B cell (primary cell): ENCODE measurements at regions not wholly inside any gene's neighbourhood (a gene's known extent, or its start where the extent isn't known, plus 50 kb on each side); places are given as distances from the start of the nearest gene placed in this dataset.

Source experiments
- ATAC-seq: fragments of 200-7000 bp; cut with Tn5 transposase; one replicate; pipeline ENCODE4 v1.10.0; 2021; ENCODE audit warnings: low read depth, mild to moderate bottlenecking, moderate number of reproducible peaks, moderate library complexity
- CTCF ChIA-PET: fragments of 350-600 bp; sonication (Branson Sonifier 250); formaldehyde crosslinking; loops from one replicate; lab custom pipeline; 2021; ENCODE audit warnings: antibody characterized with exemption, inconsistent platforms; lab: Charles Lee
- POLR2A ChIA-PET: fragments of 350-600 bp; sonication (Branson Sonifier 250); formaldehyde crosslinking; loops from one replicate; lab custom pipeline; 2021; ENCODE audit warnings: antibody characterized with exemption; lab: Charles Lee
- DNase-seq: peaks from one replicate; pipeline ENCODE4 v3.0.0; 2013
- H2AFZ ChIP-seq: 2 replicates; pipeline ENCODE4 v1.6.1; 2012; ENCODE audit warnings: mild to moderate bottlenecking, low read depth, low read length; ENCODE audit not compliant: insufficient read depth, poor library complexity, severe bottlenecking
- H3K27ac ChIP-seq, 2 donors: 1 replicate in 1 of 2; 2 replicates in 1 of 2; pipeline ENCODE4 v1.5.1; 2012 to 2013; ENCODE audit warnings: low read length in 2 of 2, mild to moderate bottlenecking in 2 of 2, moderate library complexity in 1 of 2
- H3K27me3 ChIP-seq, 4 experiments: fragments of 200-600 bp in 1 of 4; sonication (generic) in 1 of 4; replicated peaks in 1 of 4; 1 replicate in 2 of 4; 2 replicates in 2 of 4; pipeline versions ENCODE4 v1.6.1 to v1.7.0; 2013 to 2016; ENCODE audit warnings: low read length in 3 of 4, mild to moderate bottlenecking in 2 of 4, mixed read lengths in 1 of 4, moderate library complexity in 1 of 4; ENCODE audit not compliant: insufficient read depth in 4 of 4, control insufficient read depth in 3 of 4; ENCODE audit errors: control extremely low read depth in 1 of 4
- H3K36me3 ChIP-seq, 2 experiments: replicated peaks in 1 of 2; 1 replicate in 1 of 2; 2 replicates in 1 of 2; pipeline versions ENCODE4 v1.6.1 to v1.7.1; 2013; ENCODE audit warnings: low read length in 1 of 2; ENCODE audit not compliant: insufficient read depth in 2 of 2, control insufficient read depth in 1 of 2; ENCODE audit errors: control extremely low read depth in 1 of 2, extremely low read depth in 1 of 2
- H3K4me1 ChIP-seq, 2 donors: fragments of 200-600 bp in 1 of 2; sonication (generic) in 1 of 2; 1 replicate in 1 of 2; 2 replicates in 1 of 2; pipeline versions ENCODE4 v1.5.1 to v1.6.1; 2013 to 2017; ENCODE audit warnings: low read length in 2 of 2; ENCODE audit not compliant: control insufficient read depth in 2 of 2, insufficient read depth in 2 of 2
- H3K4me2 ChIP-seq: replicated peaks from 2 replicates; pipeline ENCODE3; 2012; ENCODE audit warnings: mild to moderate bottlenecking, low read depth, low read length; ENCODE audit not compliant: poor library complexity, severe bottlenecking
- H3K4me3 ChIP-seq, 5 experiments: fragments of 200-600 bp in 1 of 5; sonication (generic) in 1 of 5; 1 replicate in 3 of 5; 2 replicates in 2 of 5; pipeline versions ENCODE4 v1.5.1 to v1.7.0; 2011 to 2016; ENCODE audit warnings: low read length in 4 of 5, mild to moderate bottlenecking in 4 of 5, low read depth in 2 of 5, control low read depth in 1 of 5, moderate library complexity in 1 of 5; ENCODE audit not compliant: insufficient read depth in 1 of 5; ENCODE audit errors: control extremely low read depth in 1 of 5, extremely low read depth in 1 of 5
- H3K79me2 ChIP-seq: fragments of 200-600 bp; sonication (generic); one replicate; pipeline ENCODE4 v1.6.0; 2016; ENCODE audit warnings: low read length; ENCODE audit not compliant: control insufficient read depth, insufficient read depth
- H3K9ac ChIP-seq: fragments of 200-600 bp; sonication (generic); 2 replicates; pipeline ENCODE4 v1.6.1; 2017; ENCODE audit warnings: mild to moderate bottlenecking, low read length, moderate library complexity
- H3K9me3 ChIP-seq, 3 donors: one replicate each; pipeline versions ENCODE4 v1.6.1 to v1.7.1; 2013; ENCODE audit warnings: low read length in 2 of 3; ENCODE audit not compliant: control insufficient read depth in 2 of 3, insufficient read depth in 1 of 3; ENCODE audit errors: control extremely low read depth in 1 of 3
- H4K20me1 ChIP-seq: 2 replicates; pipeline ENCODE4 v1.6.0; 2012; ENCODE audit warnings: mild to moderate bottlenecking, low read length; ENCODE audit not compliant: insufficient read depth, control insufficient read depth, poor library complexity, severe bottlenecking
- H3K27ac Mint-ChIP-seq: one replicate; pipeline ENCODE4 v1.8.0; 2021; ENCODE audit warnings: mixed read lengths
- H3K27me3 Mint-ChIP-seq: one replicate; pipeline ENCODE4 v1.8.0; 2021; ENCODE audit warnings: mixed read lengths
- H3K4me1 Mint-ChIP-seq: one replicate; pipeline ENCODE4 v1.8.0; 2021; ENCODE audit warnings: mixed read lengths
- H3K4me3 Mint-ChIP-seq: one replicate; pipeline ENCODE4 v1.8.0; 2021; ENCODE audit warnings: mixed read lengths
- H3K9me3 Mint-ChIP-seq: one replicate; pipeline ENCODE4 v1.8.0; 2022; ENCODE audit warnings: mixed read lengths; ENCODE audit not compliant: insufficient read depth
- CTCF ChIP-seq: fragments of 200-600 bp; IDR thresholded peaks from one replicate; pipeline ENCODE4 v1.8.0; 2022; ENCODE audit warnings: antibody characterized with exemption, mild to moderate bottlenecking
- EZH2 ChIP-seq: IDR thresholded peaks from 2 replicates; pipeline ENCODE4 v1.6.1; 2012; ENCODE audit warnings: borderline replicate concordance, low read depth, mild to moderate bottlenecking, moderate library complexity, low read length; ENCODE audit not compliant: insufficient read depth, poor library complexity, severe bottlenecking
- WGBS: methylation state at CpG from one replicate; pipeline ENCODE4 v1.1.5; 2013; ENCODE audit warnings: missing lambda C conversion rate; ENCODE audit not compliant: insufficient coverage; 5-methylcytosine and 5-hydroxymethylcytosine counted together
- intact Hi-C: fragments of 100-400 bp; cut with micrococcal nuclease; formaldehyde crosslinking; loops from one replicate; pipeline ENCODE4 v1.10.0; 2022

- no peak overlapping the region for H3K4me3 ChIP-seq
- H4K20me1 ChIP-seq = no peaks in the 10 kb centered on the region
- Mint-ChIP-seq H3K27ac (no peak overlapping the region), H3K4me3 (no peak overlapping the region), H3K9me3 (peaks cover 3% of the 10 kb centered on the region), H3K4me1 (no peaks in the 10 kb centered on the region), H3K27me3 (peaks cover 4% of the 10 kb centered on the region)
- WGBS = 72% methylated on average over 5 of the region's 6 CpGs
- no peaks in the 10 kb centered on the region for H3K36me3 ChIP-seq
- no peaks in the 10 kb centered on the region for H3K4me1 ChIP-seq
- no peak overlapping the region for H2AFZ ChIP-seq
- no peak for TF ChIP-seq EZH2
- TF ChIP-seq CTCF = no peak
- CTCF ChIA-PET = no interaction called here
- no peak for ATAC-seq
- intact Hi-C loops = no loop called here
- H3K79me2 ChIP-seq = no peaks in the 10 kb centered on the region
- no peak for DNase-seq
- H3K27ac ChIP-seq = no peak overlapping the region
- H3K27me3 ChIP-seq = no peaks in the 10 kb centered on the region
- no peak overlapping the region for H3K4me2 ChIP-seq
- peaks cover 0 to 24% (median 0%) of the 10 kb centered on the region in 3 donors for H3K9me3 ChIP-seq
- POLR2A ChIA-PET = no interaction called here
- no peak overlapping the region for H3K9ac ChIP-seq
These were observed 310.4 kb upstream of the IRX4 start for GRCh38 chr5:2193142-2193541.

DNA sequence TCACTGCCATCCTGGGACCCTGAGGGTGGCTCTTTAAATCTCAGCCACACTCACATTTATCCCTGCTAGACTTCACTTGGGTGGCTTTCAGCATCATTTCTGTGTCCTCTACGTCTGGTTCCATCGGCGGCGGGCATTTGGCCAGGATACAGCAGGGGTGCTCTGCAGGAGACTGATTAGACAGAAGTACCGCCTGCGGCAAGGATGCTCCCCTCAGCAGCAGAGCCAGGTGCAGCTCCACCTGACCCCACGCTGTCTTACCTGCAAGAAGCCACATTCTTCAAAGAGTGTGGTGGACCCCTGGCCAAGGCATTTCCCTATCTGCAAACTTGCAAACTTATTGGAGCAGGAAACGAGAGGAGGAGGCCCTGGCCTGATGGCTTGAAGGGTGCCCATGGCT is 309.8 kb upstream of the IRX4 start:
- H3K4me1 ChIP-seq = no peaks in the 10 kb centered on the region
- H3K79me2 ChIP-seq = no peaks in the 10 kb centered on the region
- DNase-seq (no peak), ATAC-seq (no peak)
- no peaks in the 10 kb centered on the region for H3K36me3 ChIP-seq
- 93% methylated on average over 8 of the region's 8 CpGs for WGBS
- no peak overlapping the region for H2AFZ ChIP-seq
- intact Hi-C loops = no loop called here
- Mint-ChIP-seq H3K4me1 (no peaks in the 10 kb centered on the region), H3K9me3 (peaks cover 3% of the 10 kb centered on the region), H3K4me3 (no peak overlapping the region), H3K27ac (no peak overlapping the region), H3K27me3 (peaks cover 4% of the 10 kb centered on the region)
- ChIA-PET POLR2A (no interaction called here), CTCF (no interaction called here)
- TF ChIP-seq EZH2 (no peak), CTCF (no peak)
- no peak overlapping the region for H3K4me3 ChIP-seq
- no peak overlapping the region for H3K4me2 ChIP-seq
- H3K27ac ChIP-seq = no peak overlapping the region
- H4K20me1 ChIP-seq = no peaks in the 10 kb centered on the region
- peaks cover 0 to 20% (median 0%) of the 10 kb centered on the region in 3 donors for H3K9me3 ChIP-seq
- H3K27me3 ChIP-seq = no peaks in the 10 kb centered on the region
- no peak overlapping the region for H3K9ac ChIP-seq
